ENCODE measurements at regions not wholly inside any gene's neighbourhood (a gene's known extent, or its start where the extent isn't known, plus 50 kb on each side); places are given as distances from the start of the nearest gene placed in this dataset.
"Not testable (repeated sequence)": the region's sequence is repeated elsewhere in the genome, so short reads cannot be mapped to it uniquely, and the experiment has no call there.

- no peak for TF ChIP-seq CTCF (conservative IDR thresholded peaks at IDR 0.05)
- Mint-ChIP-seq H3K27ac (no peak overlapping the region), H3K4me1 (ENCODE audit: unreplicated experiment) (peaks cover 9% of the 10 kb centered on the region), H3K27me3 (peaks cover 4% of the 10 kb centered on the region), H3K9me3 (no peaks in the 10 kb centered on the region), H3K4me3 (no peak overlapping the region), H3K36me3 (no peaks in the 10 kb centered on the region)
- no peak for DNase-seq (ENCODE audit: extremely low spot score, unreplicated experiment)
Measured at GRCh38 chr5:174922955-174923354, 198.6 kb downstream of the MSX2 start.

GRCh38 chr5:174920906-174921550 lies 196.6 kb downstream of the MSX2 start:
- Mint-ChIP-seq H3K27me3 (peaks cover 4% of the 10 kb centered on the region), H3K27ac (no peak overlapping the region), H3K4me1 (ENCODE audit: unreplicated experiment) (peaks cover 9% of the 10 kb centered on the region), H3K36me3 (no peaks in the 10 kb centered on the region), H3K9me3 (no peaks in the 10 kb centered on the region), H3K4me3 (no peak overlapping the region)
- no peak for TF ChIP-seq CTCF (conservative IDR thresholded peaks at IDR 0.05)
- no peak for DNase-seq (ENCODE audit: extremely low spot score, unreplicated experiment)

GRCh38 chr5:174919351-174919750 lies 195.0 kb downstream of the MSX2 start:
- no peak for DNase-seq (ENCODE audit: extremely low spot score, unreplicated experiment)
- no peaks in the 10 kb centered on the region for H3K36me3 Mint-ChIP-seq
- peaks cover 9% of the 10 kb centered on the region for H3K4me1 Mint-ChIP-seq (ENCODE audit: unreplicated experiment)

GRCh38 chr5:174918655-174919054 lies 194.3 kb downstream of the MSX2 start:
- Mint-ChIP-seq H3K27ac (no peak overlapping the region), H3K4me1 (ENCODE audit: unreplicated experiment) (peaks cover 9% of the 10 kb centered on the region), H3K9me3 (no peaks in the 10 kb centered on the region), H3K4me3 (no peak overlapping the region), H3K36me3 (no peaks in the 10 kb centered on the region), H3K27me3 (no peaks in the 10 kb centered on the region)
- DNase-seq (ENCODE audit: extremely low spot score, unreplicated experiment) = no peak
- no peak for TF ChIP-seq CTCF (conservative IDR thresholded peaks at IDR 0.05)

More at GRCh38 chr5:174919351-174919750, 195.0 kb downstream of the MSX2 start:
- peaks cover 2% of the 10 kb centered on the region for H3K27me3 Mint-ChIP-seq
- no peaks in the 10 kb centered on the region for H3K9me3 Mint-ChIP-seq
- no peak overlapping the region for H3K27ac Mint-ChIP-seq
- no peak overlapping the region for H3K4me3 Mint-ChIP-seq
- TF ChIP-seq CTCF (conservative IDR thresholded peaks at IDR 0.05) = no peak

- no peaks in the 10 kb centered on the region for H3K36me3 Mint-ChIP-seq
- H3K9me3 Mint-ChIP-seq = no peaks in the 10 kb centered on the region
- H3K4me3 Mint-ChIP-seq = no peak overlapping the region
- peaks cover 9% of the 10 kb centered on the region for H3K4me1 Mint-ChIP-seq (ENCODE audit: unreplicated experiment)
- H3K27me3 Mint-ChIP-seq = no peaks in the 10 kb centered on the region
- H3K27ac Mint-ChIP-seq = no peak overlapping the region
- TF ChIP-seq CTCF (conservative IDR thresholded peaks at IDR 0.05) = no peak
- DNase-seq (ENCODE audit: extremely low spot score, unreplicated experiment) = no peak
Measured at GRCh38 chr5:174917976-174918554, 193.7 kb downstream of the MSX2 start.

- H3K4me3 Mint-ChIP-seq; H3K9me3 Mint-ChIP-seq; DNase-seq (ENCODE audit: extremely low spot score, unreplicated experiment); H3K27me3 Mint-ChIP-seq; H3K27ac Mint-ChIP-seq; H3K36me3 Mint-ChIP-seq; H3K4me1 Mint-ChIP-seq (ENCODE audit: unreplicated experiment): not testable (repeated sequence)
Measured at GRCh38 chr5:174917435-174917834, 193.1 kb downstream of the MSX2 start.

GRCh38 chr5:174916924-174917323 lies 192.5 kb downstream of the MSX2 start:
- not testable (repeated sequence) for DNase-seq (ENCODE audit: extremely low spot score, unreplicated experiment); H3K27me3 Mint-ChIP-seq; H3K36me3 Mint-ChIP-seq; H3K4me1 Mint-ChIP-seq (ENCODE audit: unreplicated experiment); H3K4me3 Mint-ChIP-seq; H3K9me3 Mint-ChIP-seq; H3K27ac Mint-ChIP-seq

Measured in type B pancreatic cell (in vitro differentiated cells).